HG02642 (cell line): ENCODE measurements at regions not wholly inside any gene's neighbourhood (a gene's known extent, or its start where the extent isn't known, plus 50 kb on each side); places are given as distances from the start of the nearest gene placed in this dataset.

Experiments
- ATAC-seq: cut with Tn5 transposase; IDR thresholded peaks from one replicate; pipeline ENCODE4 v1.9.1; 2021; ENCODE audit warnings: mild to moderate bottlenecking; ENCODE audit not compliant: unreplicated experiment, poor library complexity

GRCh38 chr5:128591598-128592455 is 53.8 kb upstream of the FBN2 start:
- ATAC-seq = no peak

DNA sequence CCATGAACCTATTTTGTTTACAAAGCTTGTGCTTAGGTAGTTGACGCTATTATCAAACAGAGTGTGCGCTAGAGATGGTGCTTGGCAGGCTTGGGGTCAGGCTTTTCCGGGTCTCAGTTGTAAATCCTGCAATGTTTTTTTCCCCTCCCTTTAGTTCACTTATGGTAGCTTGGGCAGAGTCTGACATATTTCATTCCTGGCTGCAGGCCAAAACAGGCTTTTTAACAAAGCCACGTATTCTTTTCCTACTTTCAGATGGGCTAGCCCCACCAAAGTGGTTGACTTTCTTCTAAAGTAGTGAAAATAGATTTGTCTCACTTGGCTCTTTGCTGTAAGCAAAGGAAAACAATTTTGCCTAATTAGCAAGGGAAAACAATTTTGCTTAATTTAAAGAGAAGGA is 58.0 kb upstream of the FBN2 start:
- ATAC-seq = no peak

GRCh38 chr5:128597156-128597555 is 59.1 kb upstream of the FBN2 start:
- no peak for ATAC-seq

DNA sequence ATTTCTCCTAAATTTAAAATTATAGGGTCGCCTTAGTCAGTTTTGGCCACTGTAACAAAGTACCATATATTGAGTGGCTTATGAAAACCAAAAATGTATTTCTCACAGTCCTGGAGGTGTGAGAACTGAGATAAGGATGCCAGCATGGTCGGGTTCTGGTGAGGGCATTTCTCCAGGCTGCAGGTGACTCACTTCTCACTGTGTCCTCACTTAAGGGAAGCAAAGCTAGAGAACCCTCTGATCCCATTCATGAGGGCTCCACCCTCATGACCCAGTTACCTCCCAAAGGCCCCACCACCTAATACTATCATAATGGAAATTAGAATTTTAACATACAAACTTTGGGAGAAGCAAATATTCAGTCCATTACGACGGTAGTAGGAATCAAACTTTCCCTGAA is 75.1 kb upstream of the FBN2 start:
- ATAC-seq = no peak

GRCh38 chr5:128613766-128614165 is 75.7 kb upstream of the FBN2 start:
- no peak for ATAC-seq

DNA sequence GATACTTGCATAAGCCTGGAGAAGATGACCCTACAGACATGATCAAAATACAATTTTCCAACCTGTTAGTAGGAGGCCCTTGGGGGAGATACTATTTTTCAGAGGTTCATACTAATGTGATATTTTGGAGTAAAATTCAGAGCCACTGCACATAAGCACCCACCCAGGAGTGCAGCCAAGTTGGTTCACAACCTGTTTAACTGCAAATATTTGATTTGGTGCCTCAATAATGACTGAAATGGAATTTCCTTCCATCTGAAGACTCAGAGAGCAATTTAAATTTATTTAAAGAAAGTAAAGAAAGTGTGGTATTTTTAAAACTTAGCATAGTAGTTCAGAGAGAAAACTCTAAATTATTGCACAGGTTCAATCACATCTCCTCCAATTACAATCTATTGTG is 77.5 kb upstream of the FBN2 start:
- no peak for ATAC-seq

- no peak for ATAC-seq
Observed at GRCh38 chr5:128626536-128627090, 88.6 kb upstream of the FBN2 start.

GRCh38 chr5:128627939-128628338 is 89.9 kb upstream of the FBN2 start:
- no peak for ATAC-seq

- no peak for ATAC-seq
Observed at GRCh38 chr5:128629157-128629556, 91.1 kb upstream of the FBN2 start.

- no peak for ATAC-seq
Observed at GRCh38 chr5:128630121-128630520, 92.1 kb upstream of the FBN2 start.

GRCh38 chr5:128631771-128632170 is 93.7 kb upstream of the FBN2 start:
- no peak for ATAC-seq

GRCh38 chr5:128632264-128632663 is 94.2 kb upstream of the FBN2 start:
- ATAC-seq = no peak

DNA sequence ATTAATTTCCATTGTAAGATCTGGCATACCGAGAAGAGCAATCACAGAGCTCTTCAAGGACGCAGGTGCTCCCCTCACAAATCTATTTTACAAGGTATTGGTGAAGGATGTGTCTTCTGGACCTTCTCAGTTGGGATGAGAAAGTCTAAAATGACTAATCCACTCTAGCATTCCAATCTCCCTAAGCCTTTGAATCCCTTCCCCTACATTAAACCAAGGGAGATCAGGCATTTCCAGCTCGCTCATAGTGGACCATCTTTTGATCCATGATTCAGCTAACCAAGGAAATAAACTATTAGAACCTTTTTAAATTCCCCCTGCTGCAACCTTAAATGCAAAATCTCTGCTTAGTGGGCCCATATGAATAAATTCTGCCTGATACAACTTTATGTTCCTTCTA is 95.9 kb upstream of the FBN2 start:
- ATAC-seq = no peak

GRCh38 chr5:128635379-128635778 is 97.3 kb upstream of the FBN2 start:
- ATAC-seq = no peak

DNA sequence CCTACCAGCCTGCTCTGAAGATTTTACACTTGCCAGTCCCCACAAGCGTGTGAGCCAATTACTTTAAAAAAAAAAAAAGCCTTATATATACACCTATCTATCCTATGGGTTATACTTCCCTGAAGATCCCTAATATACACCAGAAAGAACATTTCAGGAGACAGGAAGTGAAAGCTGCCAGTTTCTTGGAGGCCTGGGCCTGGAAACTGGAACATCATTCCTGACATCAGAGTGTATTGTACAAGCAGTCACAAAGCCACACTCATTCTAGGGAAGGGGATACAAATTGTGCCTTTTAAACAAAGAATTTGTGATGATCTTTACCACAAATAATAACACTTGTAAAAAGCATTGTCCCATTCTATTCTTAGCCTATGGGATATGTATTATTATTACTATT is 98.3 kb upstream of the FBN2 start:
- ATAC-seq = no peak

- ATAC-seq = no peak
Observed at GRCh38 chr5:128637031-128637430, 99.0 kb upstream of the FBN2 start.

GRCh38 chr5:128641861-128642260 is 103.8 kb upstream of the FBN2 start:
- no peak for ATAC-seq

DNA sequence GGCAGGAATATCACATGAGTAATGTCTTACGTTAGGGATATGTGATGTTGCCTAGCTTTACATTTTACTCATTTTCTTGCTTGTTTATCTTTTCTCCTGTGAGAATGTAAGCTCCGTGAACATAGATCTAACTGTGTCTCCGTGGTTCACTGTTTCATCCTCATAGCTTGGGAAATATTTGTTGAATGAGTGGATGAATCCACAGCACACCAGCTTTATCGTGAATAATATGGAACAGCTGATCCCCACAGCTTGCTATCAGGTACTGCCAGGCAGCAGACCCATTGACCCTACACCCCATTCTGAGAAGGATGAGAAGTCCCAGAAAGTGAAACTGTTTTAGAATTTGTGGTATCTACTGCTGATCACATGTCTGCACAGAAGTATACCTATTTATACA is 106.8 kb upstream of the FBN2 start:
- no peak for ATAC-seq

DNA sequence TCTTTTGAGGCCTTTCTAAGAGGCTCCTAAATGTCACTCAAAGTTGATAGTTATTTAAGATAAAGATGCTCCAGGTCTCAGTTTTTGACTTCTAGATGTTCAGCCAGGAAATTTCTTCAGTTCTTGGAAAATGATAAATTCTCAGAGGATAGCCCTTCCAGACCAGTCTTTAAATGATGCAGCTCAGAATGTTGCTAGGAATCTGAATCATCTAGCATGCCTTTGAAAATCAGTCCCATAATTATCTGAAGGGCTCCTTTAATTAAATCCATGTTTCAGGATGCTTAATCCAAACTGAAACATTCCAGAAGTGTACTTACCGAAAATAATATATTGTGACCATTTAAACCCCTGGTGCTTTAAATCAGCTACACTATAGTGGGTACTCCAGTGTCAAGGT is 107.5 kb upstream of the FBN2 start:
- no peak for ATAC-seq

DNA sequence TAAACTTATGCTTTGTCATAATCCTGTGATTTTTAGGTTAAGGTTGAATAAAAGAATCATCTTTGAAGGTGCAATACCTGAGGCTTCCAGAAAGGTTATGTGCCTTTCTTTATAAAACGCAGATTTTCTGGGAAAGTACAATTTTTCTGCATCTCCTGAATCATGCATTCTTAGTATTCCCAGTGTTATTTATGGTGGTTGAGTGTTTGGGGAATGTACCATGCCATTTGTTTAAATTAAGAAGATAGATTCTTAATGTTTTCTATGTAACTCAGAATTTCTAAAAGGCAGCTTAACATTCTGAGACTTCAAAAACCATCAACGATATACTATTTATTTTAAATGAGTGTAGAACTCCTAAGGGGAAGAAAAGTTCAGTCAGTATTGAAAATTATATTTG is 108.1 kb upstream of the FBN2 start:
- no peak for ATAC-seq

DNA sequence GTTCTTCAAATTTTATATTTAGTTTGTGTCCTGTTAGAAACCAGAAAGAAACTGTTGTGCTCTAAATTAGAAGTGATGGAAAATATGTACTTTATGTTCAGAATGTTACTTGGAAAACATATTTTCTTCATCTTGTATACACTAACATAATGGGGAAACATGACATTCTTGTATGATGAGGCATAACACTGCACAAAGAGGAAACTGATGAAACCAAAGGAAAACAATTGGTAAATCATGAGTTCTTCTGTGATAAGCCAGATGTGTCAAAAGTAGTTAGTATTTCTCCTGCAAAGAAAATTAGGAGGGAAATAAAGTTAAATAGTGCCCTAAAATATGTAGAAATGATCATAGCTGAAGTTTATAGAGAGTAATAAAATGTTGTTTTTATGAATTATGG is 111.1 kb upstream of the FBN2 start:
- no peak for ATAC-seq

DNA sequence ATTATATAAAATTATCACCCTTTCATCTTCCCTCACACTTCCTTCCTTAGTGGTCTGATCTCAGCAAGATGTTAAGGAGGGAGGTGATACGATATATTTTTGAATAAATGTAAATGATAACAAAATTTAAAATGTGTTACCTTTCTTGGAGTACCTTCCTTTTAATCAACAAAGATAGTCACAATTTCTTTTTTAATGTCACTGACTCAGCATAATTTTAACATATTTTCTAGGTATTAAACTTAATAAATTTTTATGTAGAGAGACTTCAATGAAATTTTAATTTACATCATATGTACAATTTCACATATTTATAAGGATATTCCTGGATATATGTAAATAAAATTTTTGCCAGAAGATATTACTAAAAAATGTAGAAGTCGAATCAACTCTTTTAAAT is 125.0 kb upstream of the FBN2 start:
- ATAC-seq = no peak
